Loucy (cell line): ENCODE measurements at regions not wholly inside any gene's neighbourhood (a gene's known extent, or its start where the extent isn't known, plus 50 kb on each side); places are given as distances from the start of the nearest gene placed in this dataset.

Experiments
- CTCF ChIP-seq: fragments of 200-600 bp; sonication (generic); conservative IDR thresholded peaks from 2 replicates; pipeline ENCODE4 v1.5.1; 2014; ENCODE audit warnings: mild to moderate bottlenecking, antibody characterized with exemption, low read length
- EZH2phosphoT487 ChIP-seq: fragments of 200-600 bp; IDR thresholded peaks from 2 replicates; pipeline ENCODE4 v1.6.1; 2018; ENCODE audit warnings: antibody characterized with exemption, mild to moderate bottlenecking, moderate library complexity, borderline replicate concordance

- TF ChIP-seq CTCF (peak; percentile 34), EZH2phosphoT487 (no peak)
Observed at GRCh38 chr5:57950616-57951228, 468.1 kb upstream of the ACTBL2 start.
